Hepatocyte (in vitro differentiated cells): ENCODE measurements at regions not wholly inside any gene's neighbourhood (a gene's known extent, or its start where the extent isn't known, plus 50 kb on each side); places are given as distances from the start of the nearest gene placed in this dataset.

Experiments used
- EZH2phosphoT487 ChIP-seq: fragments of 200-600 bp; sonication (generic); IDR thresholded peaks from one replicate; pipeline ENCODE4 v1.6.1; 2018; ENCODE audit warnings: antibody characterized with exemption, mild to moderate bottlenecking, low read depth, moderate library complexity; ENCODE audit not compliant: unreplicated experiment, severe bottlenecking
- TF ChIP-seq, protein P1 (sequence below): fragments of 200-600 bp; sonication (generic); IDR thresholded peaks from 2 replicates; pipeline ENCODE4 v1.5.1; 2016; ENCODE audit warnings: antibody characterized with exemption, mild to moderate bottlenecking; ENCODE audit not compliant: poor library complexity

- TF ChIP-seq, protein P1, sequence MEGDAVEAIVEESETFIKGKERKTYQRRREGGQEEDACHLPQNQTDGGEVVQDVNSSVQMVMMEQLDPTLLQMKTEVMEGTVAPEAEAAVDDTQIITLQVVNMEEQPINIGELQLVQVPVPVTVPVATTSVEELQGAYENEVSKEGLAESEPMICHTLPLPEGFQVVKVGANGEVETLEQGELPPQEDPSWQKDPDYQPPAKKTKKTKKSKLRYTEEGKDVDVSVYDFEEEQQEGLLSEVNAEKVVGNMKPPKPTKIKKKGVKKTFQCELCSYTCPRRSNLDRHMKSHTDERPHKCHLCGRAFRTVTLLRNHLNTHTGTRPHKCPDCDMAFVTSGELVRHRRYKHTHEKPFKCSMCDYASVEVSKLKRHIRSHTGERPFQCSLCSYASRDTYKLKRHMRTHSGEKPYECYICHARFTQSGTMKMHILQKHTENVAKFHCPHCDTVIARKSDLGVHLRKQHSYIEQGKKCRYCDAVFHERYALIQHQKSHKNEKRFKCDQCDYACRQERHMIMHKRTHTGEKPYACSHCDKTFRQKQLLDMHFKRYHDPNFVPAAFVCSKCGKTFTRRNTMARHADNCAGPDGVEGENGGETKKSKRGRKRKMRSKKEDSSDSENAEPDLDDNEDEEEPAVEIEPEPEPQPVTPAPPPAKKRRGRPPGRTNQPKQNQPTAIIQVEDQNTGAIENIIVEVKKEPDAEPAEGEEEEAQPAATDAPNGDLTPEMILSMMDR = no peak
- no peak for TF ChIP-seq EZH2phosphoT487
These were observed 1690.7 kb upstream of the CDH9 start for GRCh38 chr5:28729067-28729466.
